RPMI8226 (cell line): ENCODE measurements at regions not wholly inside any gene's neighbourhood (a gene's known extent, or its start where the extent isn't known, plus 50 kb on each side); places are given as distances from the start of the nearest gene placed in this dataset.
"Not testable (repeated sequence)": the region's sequence is repeated elsewhere in the genome, so short reads cannot be mapped to it uniquely, and the experiment has no call there.

ENCODE experiments used
- DNase-seq: peaks from one replicate; pipeline ENCODE4 v3.0.0-alpha.2; 2015

GRCh38 chr1:70556541-70556940 is 145.5 kb downstream of the CTH start:
- no peak for DNase-seq

GRCh38 chr1:70567167-70567566 is 156.1 kb downstream of the CTH start:
- DNase-seq = no peak

GRCh38 chr1:70571191-70571590 is 160.1 kb downstream of the CTH start:
- DNase-seq = no peak

- DNase-seq = no peak
Observed at GRCh38 chr1:70573317-70573843, 162.3 kb downstream of the CTH start.

- DNase-seq = no peak
Observed at GRCh38 chr1:70581661-70582060, 170.6 kb downstream of the CTH start.

GRCh38 chr1:70583522-70583921 is 172.5 kb downstream of the CTH start:
- no peak for DNase-seq

GRCh38 chr1:70586046-70586445 is 175.0 kb downstream of the CTH start:
- no peak for DNase-seq

GRCh38 chr1:70587872-70588366 is 176.9 kb downstream of the CTH start:
- no peak for DNase-seq

GRCh38 chr1:70593551-70593950 is 182.5 kb downstream of the CTH start:
- DNase-seq = not testable (repeated sequence)

GRCh38 chr1:70608815-70609214 is 197.7 kb downstream of the CTH start:
- DNase-seq = no peak

GRCh38 chr1:70610164-70610563 is 199.1 kb downstream of the CTH start:
- DNase-seq = not testable (repeated sequence)

- DNase-seq = no peak
Observed at GRCh38 chr1:70616946-70617345, 205.9 kb downstream of the CTH start.

- no peak for DNase-seq
Observed at GRCh38 chr1:70617728-70618127, 206.7 kb downstream of the CTH start.

GRCh38 chr1:70627910-70628309 is 216.8 kb downstream of the CTH start:
- no peak for DNase-seq

GRCh38 chr1:70628973-70629372 is 217.9 kb downstream of the CTH start:
- DNase-seq = no peak

- no peak for DNase-seq
Observed at GRCh38 chr1:70633004-70633403, 221.9 kb downstream of the CTH start.

- DNase-seq = no peak
Observed at GRCh38 chr1:70635868-70636267, 224.8 kb downstream of the CTH start.

GRCh38 chr1:70641868-70642267 is 230.8 kb downstream of the CTH start:
- DNase-seq = no peak

GRCh38 chr1:70656361-70656760 is 245.3 kb downstream of the CTH start:
- no peak for DNase-seq

GRCh38 chr1:70659891-70660290 is 248.8 kb downstream of the CTH start:
- no peak for DNase-seq

- DNase-seq = no peak
Observed at GRCh38 chr1:70666381-70667140, 255.5 kb downstream of the CTH start.

GRCh38 chr1:70667494-70668170 is 256.6 kb downstream of the CTH start:
- DNase-seq = no peak

- DNase-seq = no peak
Observed at GRCh38 chr1:70671006-70671405, 259.9 kb downstream of the CTH start.

GRCh38 chr1:70672442-70672888 is 261.4 kb downstream of the CTH start:
- DNase-seq = no peak
